GM18873 (cell line): ENCODE measurements at regions not wholly inside any gene's neighbourhood (a gene's known extent, or its start where the extent isn't known, plus 50 kb on each side); places are given as distances from the start of the nearest gene placed in this dataset.

Experiments
- ATAC-seq: cut with Tn5 transposase; IDR thresholded peaks from one replicate; pipeline ENCODE4 v1.9.1; 2021; ENCODE audit warnings: mild to moderate bottlenecking, moderate library complexity, moderate number of reproducible peaks; ENCODE audit not compliant: unreplicated experiment, low FRiP score

DNA sequence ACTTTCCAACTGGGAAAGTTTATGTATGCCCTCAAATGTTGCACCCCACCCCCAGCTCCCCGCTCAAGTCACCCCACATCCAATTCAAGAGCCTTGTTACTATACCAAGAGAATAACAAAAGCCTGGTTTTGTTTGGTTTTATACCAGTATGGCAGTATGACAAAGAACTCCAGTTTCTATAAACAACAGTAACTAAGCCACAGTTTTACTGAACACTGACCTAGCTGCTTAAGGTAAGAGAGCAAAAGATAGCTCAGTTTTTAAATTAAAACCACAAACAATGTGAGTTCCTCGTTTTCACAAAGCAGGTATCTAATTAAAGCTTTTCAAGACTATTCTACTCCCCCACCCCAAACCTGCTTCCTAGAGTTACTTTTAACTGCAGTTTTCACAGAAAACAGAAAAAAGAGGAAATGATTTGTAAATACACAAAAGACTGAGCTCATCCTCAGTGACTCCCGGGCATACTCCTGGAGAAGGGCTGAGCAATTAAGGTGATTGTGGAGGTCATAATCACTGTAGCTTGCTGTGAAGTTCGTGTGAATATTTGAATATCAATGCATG, 59.3 kb upstream of the LHX8 start:
- no peak for ATAC-seq

GRCh38 chr1:75079538-75080290, 54.5 kb upstream of the LHX8 start:
- no peak for ATAC-seq

DNA sequence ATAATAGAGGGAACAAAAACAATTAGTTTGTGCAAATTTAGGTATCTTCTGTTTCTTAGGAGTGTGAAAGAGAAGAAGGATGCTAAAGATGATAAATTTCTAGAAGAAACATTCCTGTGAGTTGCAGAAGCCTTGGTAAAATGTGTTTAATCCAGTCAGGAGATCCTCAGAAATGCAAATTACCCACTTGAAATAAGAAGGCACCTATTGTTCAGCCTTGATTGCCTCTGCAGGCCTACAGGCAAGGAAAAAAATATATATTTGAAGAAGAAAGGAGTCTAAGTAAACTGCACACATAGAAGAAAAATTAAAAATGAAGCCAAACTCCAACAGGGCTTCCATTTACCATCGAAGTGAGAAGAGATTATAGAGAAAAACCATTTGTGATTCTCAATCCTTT, 51.0 kb upstream of the LHX8 start:
- no peak for ATAC-seq

- no peak for ATAC-seq
These were observed 50.2 kb upstream of the LHX8 start for GRCh38 chr1:75083848-75084514.
